Mammary epithelial cell (primary cell): ENCODE measurements at regions not wholly inside any gene's neighbourhood (a gene's known extent, or its start where the extent isn't known, plus 50 kb on each side); places are given as distances from the start of the nearest gene placed in this dataset.

Experiments
- EZH2 ChIP-seq: IDR thresholded peaks from 2 replicates; pipeline ENCODE4 v1.6.1; 2012; ENCODE audit warnings: low read length, inconsistent platforms, borderline replicate concordance
- TF ChIP-seq, protein P1 (sequence below), 2 donors: IDR thresholded peaks in 1 of 2; conservative IDR thresholded peaks in 1 of 2; 2 replicates each; pipeline ENCODE4 v1.5.1; 2011 to 2012; ENCODE audit warnings: inconsistent platforms in 2 of 2, low read length in 2 of 2, mild to moderate bottlenecking in 2 of 2, control low read depth in 1 of 2, low read depth in 1 of 2; ENCODE audit not compliant: insufficient read depth in 1 of 2; ENCODE audit errors: extremely low read depth in 1 of 2

DNA sequence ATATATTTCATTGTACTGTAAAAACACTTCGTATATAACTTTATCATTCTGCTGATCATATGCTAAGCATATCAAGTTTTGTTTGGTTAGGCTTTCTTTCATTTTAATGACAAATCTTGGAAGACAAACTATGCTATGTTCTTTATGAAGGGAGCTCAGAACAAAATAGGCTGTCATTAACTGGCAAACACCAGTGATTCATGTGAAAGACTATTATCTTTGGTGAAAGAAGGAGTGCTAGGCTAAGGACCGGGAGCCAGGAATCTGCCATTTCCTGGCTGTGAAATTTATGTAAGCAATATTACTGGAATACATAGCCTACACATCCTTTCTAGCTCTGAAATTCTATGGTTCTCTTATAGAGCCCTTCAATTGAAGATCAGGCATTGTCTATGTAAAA, 136.2 kb upstream of the CCN2 start:
- TF ChIP-seq, protein P1, sequence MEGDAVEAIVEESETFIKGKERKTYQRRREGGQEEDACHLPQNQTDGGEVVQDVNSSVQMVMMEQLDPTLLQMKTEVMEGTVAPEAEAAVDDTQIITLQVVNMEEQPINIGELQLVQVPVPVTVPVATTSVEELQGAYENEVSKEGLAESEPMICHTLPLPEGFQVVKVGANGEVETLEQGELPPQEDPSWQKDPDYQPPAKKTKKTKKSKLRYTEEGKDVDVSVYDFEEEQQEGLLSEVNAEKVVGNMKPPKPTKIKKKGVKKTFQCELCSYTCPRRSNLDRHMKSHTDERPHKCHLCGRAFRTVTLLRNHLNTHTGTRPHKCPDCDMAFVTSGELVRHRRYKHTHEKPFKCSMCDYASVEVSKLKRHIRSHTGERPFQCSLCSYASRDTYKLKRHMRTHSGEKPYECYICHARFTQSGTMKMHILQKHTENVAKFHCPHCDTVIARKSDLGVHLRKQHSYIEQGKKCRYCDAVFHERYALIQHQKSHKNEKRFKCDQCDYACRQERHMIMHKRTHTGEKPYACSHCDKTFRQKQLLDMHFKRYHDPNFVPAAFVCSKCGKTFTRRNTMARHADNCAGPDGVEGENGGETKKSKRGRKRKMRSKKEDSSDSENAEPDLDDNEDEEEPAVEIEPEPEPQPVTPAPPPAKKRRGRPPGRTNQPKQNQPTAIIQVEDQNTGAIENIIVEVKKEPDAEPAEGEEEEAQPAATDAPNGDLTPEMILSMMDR (conservative IDR thresholded peaks at IDR 0.05 in 1 of 2, IDR thresholded peaks at IDR 0.05 in 1 of 2; ENCODE audit: extremely low read depth in 1 of 2, insufficient read depth in 1 of 2, low read depth in 1 of 2, low read length in 2 of 2) = no peak
- no peak for TF ChIP-seq EZH2
